Activated naive CD4-positive, alpha-beta T cell treated with anti-CD3 and anti-CD28 coated beads for 36 hours (primary cell): ENCODE measurements at regions not wholly inside any gene's neighbourhood (a gene's known extent, or its start where the extent isn't known, plus 50 kb on each side); places are given as distances from the start of the nearest gene placed in this dataset.

Experiments used
- CTCF ChIA-PET: fragments of 350-600 bp; sonication (Branson Sonifier 250); formaldehyde crosslinking; loops from one replicate; lab custom pipeline; 2021; ENCODE audit warnings: antibody characterized with exemption; lab: Charles Lee
- DNase-seq: peaks from one replicate; pipeline ENCODE4 v3.0.0-alpha.2; 2020
- H3K27ac Mint-ChIP-seq: one replicate; pipeline ENCODE4 v1.8.0; 2021; ENCODE audit warnings: mild to moderate bottlenecking, mixed read lengths
- H3K27me3 Mint-ChIP-seq: one replicate; pipeline ENCODE4 v1.8.0; 2021; ENCODE audit warnings: low read depth, mixed read lengths
- H3K36me3 Mint-ChIP-seq: one replicate; pipeline ENCODE4 v1.8.0; 2021; ENCODE audit warnings: low read depth, mixed read lengths
- H3K4me1 Mint-ChIP-seq: one replicate; pipeline ENCODE4 v1.8.0; 2021; ENCODE audit warnings: low read depth, mixed read lengths
- H3K4me3 Mint-ChIP-seq: one replicate; pipeline ENCODE4 v1.8.0; 2021; ENCODE audit warnings: mild to moderate bottlenecking, moderate library complexity, mixed read lengths
- H3K9me3 Mint-ChIP-seq: one replicate; pipeline ENCODE4 v1.8.0; 2021; ENCODE audit warnings: mixed read lengths
- intact Hi-C: fragments of 100-400 bp; cut with micrococcal nuclease; formaldehyde crosslinking; loops from one replicate; pipeline ENCODE4 v1.15.1; 2023

GRCh38 chr3:23655749-23656148 is 150.0 kb upstream of the UBE2E1 start:
- H3K27ac Mint-ChIP-seq = no peak overlapping the region
- no peak for DNase-seq
- peaks cover 4% of the 10 kb centered on the region for H3K4me1 Mint-ChIP-seq
- intact Hi-C loops = no loop called here
- peaks cover under 1% of the 10 kb centered on the region for H3K27me3 Mint-ChIP-seq
- CTCF ChIA-PET = interaction anchor here (1.1 kb wide), 1 partner anchor 133 kb away, joined by 3 read pairs; no protein-coding TSS in a partner anchor
- H3K36me3 Mint-ChIP-seq = no peaks in the 10 kb centered on the region
- peaks cover 6% of the 10 kb centered on the region for H3K9me3 Mint-ChIP-seq
- H3K4me3 Mint-ChIP-seq = no peak overlapping the region

- no peaks in the 10 kb centered on the region for H3K36me3 Mint-ChIP-seq
These were observed 149.6 kb upstream of the UBE2E1 start for GRCh38 chr3:23656199-23656598.

DNA sequence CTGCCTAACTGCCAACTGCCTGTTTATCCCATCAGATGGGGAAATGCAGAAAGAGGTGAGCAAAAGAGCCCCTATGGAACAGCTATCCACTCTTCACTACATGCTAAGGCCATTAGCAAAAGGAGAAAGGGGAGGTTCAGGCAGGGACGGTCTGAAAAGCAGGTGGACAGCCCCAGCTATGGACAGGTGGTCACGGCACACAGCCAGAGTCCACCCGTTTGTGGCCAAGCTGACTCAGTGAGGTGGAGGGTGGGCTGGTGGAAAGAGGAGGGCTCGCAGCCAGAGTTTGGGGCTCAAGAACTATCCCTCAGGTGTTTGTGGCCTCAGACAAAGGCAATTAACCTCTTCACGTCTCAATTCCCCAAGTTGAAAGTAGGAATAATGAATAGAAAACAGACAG is 148.9 kb upstream of the UBE2E1 start:
- H3K9me3 Mint-ChIP-seq = peaks cover 6% of the 10 kb centered on the region
- H3K27ac Mint-ChIP-seq = no peak overlapping the region
- H3K4me3 Mint-ChIP-seq = no peak overlapping the region
- CTCF ChIA-PET = no interaction called here
- H3K4me1 Mint-ChIP-seq = peaks cover 4% of the 10 kb centered on the region
- no peaks in the 10 kb centered on the region for H3K36me3 Mint-ChIP-seq
- intact Hi-C loops = no loop called here
- peaks cover 3% of the 10 kb centered on the region for H3K27me3 Mint-ChIP-seq
- DNase-seq = no peak

More at GRCh38 chr3:23656199-23656598, 149.6 kb upstream of the UBE2E1 start:
- Mint-ChIP-seq H3K27me3 (peaks cover 3% of the 10 kb centered on the region), H3K4me1 (peaks cover 4% of the 10 kb centered on the region), H3K27ac (no peak overlapping the region), H3K4me3 (no peak overlapping the region), H3K9me3 (peaks cover 6% of the 10 kb centered on the region)
- intact Hi-C loops = no loop called here
- no peak for DNase-seq
- CTCF ChIA-PET = no interaction called here

- Mint-ChIP-seq H3K27me3 (peaks cover 3% of the 10 kb centered on the region), H3K36me3 (no peaks in the 10 kb centered on the region), H3K4me1 (peaks cover 4% of the 10 kb centered on the region), H3K27ac (no peak overlapping the region), H3K9me3 (peaks cover 6% of the 10 kb centered on the region), H3K4me3 (no peak overlapping the region)
- no peak for DNase-seq
- CTCF ChIA-PET = no interaction called here
- intact Hi-C loops = no loop called here
These were observed 148.1 kb upstream of the UBE2E1 start for GRCh38 chr3:23657647-23658046.

GRCh38 chr3:23659274-23659673 is 146.5 kb upstream of the UBE2E1 start:
- H3K9me3 Mint-ChIP-seq = peaks cover 6% of the 10 kb centered on the region
- intact Hi-C loops = no loop called here
- no peaks in the 10 kb centered on the region for H3K36me3 Mint-ChIP-seq
- H3K4me1 Mint-ChIP-seq = no peaks in the 10 kb centered on the region
- H3K4me3 Mint-ChIP-seq = no peak overlapping the region
- peaks cover 3% of the 10 kb centered on the region for H3K27me3 Mint-ChIP-seq
- H3K27ac Mint-ChIP-seq = no peak overlapping the region
- no peak for DNase-seq
- CTCF ChIA-PET = no interaction called here

DNA sequence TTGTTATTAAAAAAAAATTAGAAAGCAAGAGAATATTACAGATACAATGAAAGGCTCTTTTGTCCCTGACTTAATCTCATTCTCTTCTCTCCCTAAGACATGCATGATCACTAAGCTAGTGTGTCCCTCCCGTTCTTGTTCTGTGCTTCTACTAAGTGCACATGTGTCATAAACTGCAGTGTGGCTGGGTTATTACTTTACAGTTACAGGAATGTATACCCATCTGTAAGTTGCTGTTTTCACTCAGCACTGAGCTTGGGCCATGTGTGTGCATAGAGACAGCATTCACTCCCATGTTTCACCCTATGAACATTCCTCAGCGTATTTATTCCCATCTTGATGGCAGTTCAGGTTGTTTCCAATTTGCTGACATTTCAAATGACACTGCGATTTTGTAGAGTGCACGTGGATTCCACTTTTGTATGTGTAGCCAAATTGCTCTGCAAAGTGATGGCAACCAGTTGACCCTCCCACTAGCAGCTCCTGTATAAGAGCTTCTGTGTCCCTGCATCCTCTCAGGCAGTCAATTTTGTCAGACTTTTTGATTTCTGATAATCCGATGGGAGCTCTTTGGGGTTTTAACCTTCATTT is 145.8 kb upstream of the UBE2E1 start:
- Mint-ChIP-seq H3K36me3 (no peaks in the 10 kb centered on the region), H3K27ac (no peak overlapping the region), H3K27me3 (peaks cover 3% of the 10 kb centered on the region), H3K4me3 (no peak overlapping the region), H3K4me1 (no peaks in the 10 kb centered on the region), H3K9me3 (peaks cover 6% of the 10 kb centered on the region)
- intact Hi-C loops = no loop called here
- no peak for DNase-seq
- CTCF ChIA-PET = no interaction called here

DNA sequence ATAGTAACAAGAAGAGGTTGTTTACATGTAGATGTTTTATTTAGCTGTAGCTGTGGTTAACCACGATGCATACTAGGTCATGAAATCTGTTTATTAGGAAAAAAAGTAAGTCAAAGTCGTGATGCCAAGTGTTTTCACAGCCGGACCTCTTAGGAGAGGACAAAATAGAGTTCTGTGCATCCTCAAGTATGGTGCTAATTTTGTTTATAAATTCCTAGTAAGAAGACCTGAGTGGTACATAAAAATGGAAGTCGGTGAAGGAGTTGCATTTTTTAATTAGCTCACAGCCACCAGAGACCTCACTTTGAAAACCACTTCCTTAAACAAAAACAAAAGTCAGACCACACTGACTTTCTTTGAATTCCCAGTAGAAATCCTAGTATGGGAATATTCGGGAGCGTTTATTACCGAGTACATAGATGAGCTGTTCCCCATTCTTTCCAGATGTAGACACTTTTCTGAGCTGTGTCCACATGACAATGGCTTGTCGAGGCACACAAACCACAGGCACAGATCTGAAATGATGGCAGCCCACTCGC is 143.6 kb upstream of the UBE2E1 start:
- H3K27me3 Mint-ChIP-seq = peaks cover 3% of the 10 kb centered on the region

GRCh38 chr3:23663246-23663645 is 142.5 kb upstream of the UBE2E1 start:
- H3K4me3 Mint-ChIP-seq = no peak overlapping the region
- DNase-seq = no peak
- peaks cover 3% of the 10 kb centered on the region for H3K27me3 Mint-ChIP-seq
- no peak overlapping the region for H3K27ac Mint-ChIP-seq
- H3K4me1 Mint-ChIP-seq = no peaks in the 10 kb centered on the region
- intact Hi-C loops = no loop called here
- H3K36me3 Mint-ChIP-seq = no peaks in the 10 kb centered on the region
- CTCF ChIA-PET = interaction anchor here (0.6 to 0.7 kb wide), 2 partner anchors 558 to 776 kb away, joined by 3 read pairs; no protein-coding TSS in a partner anchor
- H3K9me3 Mint-ChIP-seq = no peaks in the 10 kb centered on the region

More for the DNA sequence above, 143.6 kb upstream of the UBE2E1 start:
- no peak overlapping the region for H3K27ac Mint-ChIP-seq
- no peak overlapping the region for H3K4me3 Mint-ChIP-seq
- CTCF ChIA-PET = no interaction called here
- DNase-seq = no peak
- H3K9me3 Mint-ChIP-seq = no peaks in the 10 kb centered on the region
- intact Hi-C loops = no loop called here
- no peaks in the 10 kb centered on the region for H3K36me3 Mint-ChIP-seq
- no peaks in the 10 kb centered on the region for H3K4me1 Mint-ChIP-seq

GRCh38 chr3:23663661-23664186 is 142.0 kb upstream of the UBE2E1 start:
- peaks cover 3% of the 10 kb centered on the region for H3K27me3 Mint-ChIP-seq
- intact Hi-C loops = no loop called here
- H3K27ac Mint-ChIP-seq = no peak overlapping the region
- CTCF ChIA-PET = no interaction called here
- no peak overlapping the region for H3K4me3 Mint-ChIP-seq
- no peaks in the 10 kb centered on the region for H3K9me3 Mint-ChIP-seq
- no peaks in the 10 kb centered on the region for H3K4me1 Mint-ChIP-seq
- no peaks in the 10 kb centered on the region for H3K36me3 Mint-ChIP-seq
- DNase-seq = no peak

DNA sequence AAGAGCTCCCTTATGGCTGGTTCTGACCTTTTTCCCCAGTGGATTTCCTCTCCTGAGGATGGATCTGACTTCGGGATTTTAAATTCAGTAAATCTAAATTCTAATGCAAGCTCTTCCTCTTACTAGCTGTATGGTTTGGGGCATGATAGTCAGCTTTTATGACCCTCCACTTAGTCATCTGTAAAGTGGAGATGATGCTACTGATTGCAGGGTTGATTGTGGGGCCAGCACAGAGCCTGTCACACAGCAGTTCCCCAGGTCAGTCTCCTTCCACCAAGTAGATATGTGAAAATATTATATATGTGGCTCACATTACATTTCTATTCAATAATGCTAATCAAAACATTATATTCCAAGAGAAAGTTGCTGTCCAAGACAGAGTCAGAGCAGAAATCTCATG is 141.3 kb upstream of the UBE2E1 start:
- no peaks in the 10 kb centered on the region for H3K36me3 Mint-ChIP-seq
- H3K4me3 Mint-ChIP-seq = no peak overlapping the region
- intact Hi-C loops = no loop called here
- DNase-seq = no peak
- H3K27me3 Mint-ChIP-seq = peaks cover 4% of the 10 kb centered on the region
- no peaks in the 10 kb centered on the region for H3K4me1 Mint-ChIP-seq
- H3K9me3 Mint-ChIP-seq = no peaks in the 10 kb centered on the region
- CTCF ChIA-PET = no interaction called here
- H3K27ac Mint-ChIP-seq = no peak overlapping the region

GRCh38 chr3:23665741-23666140 is 140.0 kb upstream of the UBE2E1 start:
- no peaks in the 10 kb centered on the region for H3K36me3 Mint-ChIP-seq
- CTCF ChIA-PET = no interaction called here
- H3K27me3 Mint-ChIP-seq = peaks cover 8% of the 10 kb centered on the region
- intact Hi-C loops = no loop called here
- H3K27ac Mint-ChIP-seq = no peak overlapping the region
- no peaks in the 10 kb centered on the region for H3K4me1 Mint-ChIP-seq
- no peak for DNase-seq
- no peaks in the 10 kb centered on the region for H3K9me3 Mint-ChIP-seq
- no peak overlapping the region for H3K4me3 Mint-ChIP-seq

DNA sequence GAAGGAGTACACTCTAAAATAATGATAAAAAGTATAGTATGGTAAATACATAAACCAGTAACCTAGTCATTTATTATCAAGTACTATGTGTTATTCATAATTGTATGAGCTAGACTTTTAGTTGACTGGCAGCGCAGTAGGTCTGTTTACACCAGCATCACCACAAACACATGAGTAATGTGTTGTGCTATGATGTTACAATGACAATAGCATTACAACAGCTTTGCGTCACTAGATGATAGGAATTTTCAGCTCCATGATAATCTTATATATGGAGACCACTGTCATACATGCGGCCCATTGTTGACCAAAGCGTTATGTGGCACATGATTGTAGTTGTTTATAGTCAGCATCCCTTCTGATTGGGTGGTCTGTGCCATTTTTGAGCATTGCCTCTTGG is 138.9 kb upstream of the UBE2E1 start:
- Mint-ChIP-seq H3K27ac (no peak overlapping the region), H3K36me3 (no peaks in the 10 kb centered on the region), H3K9me3 (no peaks in the 10 kb centered on the region), H3K4me3 (no peak overlapping the region), H3K27me3 (peaks cover 8% of the 10 kb centered on the region), H3K4me1 (no peaks in the 10 kb centered on the region)
- intact Hi-C loops = no loop called here
- CTCF ChIA-PET = no interaction called here
- no peak for DNase-seq
